ENCODE measurements at regions not wholly inside any gene's neighbourhood (a gene's known extent, or its start where the extent isn't known, plus 50 kb on each side); places are given as distances from the start of the nearest gene placed in this dataset.

- Mint-ChIP-seq H3K4me1 (ENCODE audit: unreplicated experiment) (no peaks in the 10 kb centered on the region), H3K27me3 (no peaks in the 10 kb centered on the region), H3K27ac (no peak overlapping the region), H3K4me3 (no peak overlapping the region), H3K9me3 (no peaks in the 10 kb centered on the region), H3K36me3 (no peaks in the 10 kb centered on the region)
- no peak for DNase-seq (ENCODE audit: extremely low spot score, unreplicated experiment)
- no peak for TF ChIP-seq CTCF (conservative IDR thresholded peaks at IDR 0.05)
Observed at GRCh38 chr2:114331934-114332333, 110.5 kb upstream of the DPP10 start.

- Mint-ChIP-seq H3K27me3 (no peaks in the 10 kb centered on the region), H3K27ac (no peak overlapping the region), H3K36me3 (no peaks in the 10 kb centered on the region), H3K4me1 (ENCODE audit: unreplicated experiment) (no peaks in the 10 kb centered on the region), H3K9me3 (no peaks in the 10 kb centered on the region), H3K4me3 (no peak overlapping the region)
- DNase-seq (ENCODE audit: extremely low spot score, unreplicated experiment), result no peak
- TF ChIP-seq CTCF (conservative IDR thresholded peaks at IDR 0.05), result no peak
Observed at GRCh38 chr2:114345246-114345645, 97.2 kb upstream of the DPP10 start.

- H3K4me1 Mint-ChIP-seq (ENCODE audit: unreplicated experiment), result no peaks in the 10 kb centered on the region
- H3K36me3 Mint-ChIP-seq, result no peaks in the 10 kb centered on the region
- H3K9me3 Mint-ChIP-seq, result no peaks in the 10 kb centered on the region
- no peak for TF ChIP-seq CTCF (conservative IDR thresholded peaks at IDR 0.05)
- no peak overlapping the region for H3K4me3 Mint-ChIP-seq
- no peaks in the 10 kb centered on the region for H3K27me3 Mint-ChIP-seq
- H3K27ac Mint-ChIP-seq, result no peak overlapping the region
- DNase-seq (ENCODE audit: extremely low spot score, unreplicated experiment), result no peak
Observed at GRCh38 chr2:114346658-114347057, 95.8 kb upstream of the DPP10 start.

DNA sequence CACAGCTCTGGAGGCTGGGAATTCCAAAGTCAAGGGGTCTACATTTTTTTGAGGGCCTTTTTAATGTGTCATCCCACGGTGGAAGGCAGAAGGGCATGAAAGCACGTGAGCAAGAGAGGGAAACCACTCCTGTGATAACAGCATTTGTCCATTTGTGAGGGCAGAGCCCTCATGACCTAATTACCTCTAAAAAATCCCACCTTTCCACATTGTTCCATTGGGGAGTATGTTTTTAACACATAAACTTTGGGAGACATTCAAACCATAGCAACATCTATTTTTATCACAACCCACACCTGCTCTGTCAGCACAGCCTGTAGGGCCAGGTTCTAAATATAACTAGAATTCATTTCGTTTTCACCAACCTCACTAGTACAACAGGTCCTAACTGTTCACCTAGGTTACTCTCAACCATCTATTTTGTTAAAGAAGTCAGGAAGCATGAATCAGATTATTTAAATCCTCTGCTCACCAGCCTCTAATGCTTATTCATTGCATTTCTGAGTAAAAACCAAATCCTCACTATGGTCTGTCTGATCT, 92.2 kb upstream of the DPP10 start:
- Mint-ChIP-seq H3K4me1 (ENCODE audit: unreplicated experiment) (no peaks in the 10 kb centered on the region), H3K27me3 (no peaks in the 10 kb centered on the region), H3K36me3 (no peaks in the 10 kb centered on the region), H3K27ac (no peak overlapping the region), H3K9me3 (no peaks in the 10 kb centered on the region), H3K4me3 (no peak overlapping the region)
- no peak for DNase-seq (ENCODE audit: extremely low spot score, unreplicated experiment)
- TF ChIP-seq CTCF (conservative IDR thresholded peaks at IDR 0.05), result no peak

DNA sequence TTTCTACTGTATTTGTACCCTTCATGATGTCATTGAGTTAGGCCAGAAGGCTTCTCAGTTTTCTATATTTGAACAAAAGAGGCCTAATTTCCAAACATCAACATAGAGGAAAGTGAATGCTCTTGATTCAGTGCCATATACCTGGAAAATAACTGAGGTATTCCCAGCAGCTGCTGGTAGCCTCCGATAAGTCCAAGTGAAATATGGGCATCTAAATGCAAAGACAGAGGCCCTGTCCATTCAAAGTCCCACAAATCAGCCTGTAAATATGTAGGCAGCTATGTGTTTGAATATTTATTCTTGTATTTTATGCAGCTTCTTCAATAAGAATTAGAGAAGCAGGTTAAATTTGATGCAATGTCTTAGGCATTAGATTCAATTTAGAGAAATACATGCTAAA, 89.5 kb upstream of the DPP10 start:
- H3K9me3 Mint-ChIP-seq, result no peaks in the 10 kb centered on the region
- no peak overlapping the region for H3K4me3 Mint-ChIP-seq
- TF ChIP-seq CTCF (conservative IDR thresholded peaks at IDR 0.05), result no peak
- no peaks in the 10 kb centered on the region for H3K36me3 Mint-ChIP-seq
- no peaks in the 10 kb centered on the region for H3K4me1 Mint-ChIP-seq (ENCODE audit: unreplicated experiment)
- no peak overlapping the region for H3K27ac Mint-ChIP-seq
- DNase-seq (ENCODE audit: extremely low spot score, unreplicated experiment), result no peak
- no peaks in the 10 kb centered on the region for H3K27me3 Mint-ChIP-seq

DNA sequence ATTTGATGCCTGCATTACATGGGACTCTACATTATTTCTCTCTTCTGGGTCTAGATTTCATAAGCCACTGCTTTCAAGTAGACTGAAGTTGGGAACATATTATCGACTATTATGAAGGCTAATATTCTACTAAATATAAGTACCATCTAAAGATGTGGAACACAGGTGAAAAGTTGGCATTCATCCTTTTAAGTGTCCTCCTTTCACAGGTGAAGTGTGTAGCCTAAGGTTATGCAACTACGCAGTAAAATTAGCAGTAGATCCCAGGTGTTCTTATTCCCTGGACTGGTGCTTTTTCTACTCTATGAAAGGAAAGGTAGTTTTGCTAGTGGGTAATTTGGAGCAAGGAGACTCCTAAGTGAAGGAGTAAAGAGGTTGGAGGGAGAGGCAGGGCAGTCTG, 88.2 kb upstream of the DPP10 start:
- no peak for TF ChIP-seq CTCF (conservative IDR thresholded peaks at IDR 0.05)
- H3K4me3 Mint-ChIP-seq, result no peak overlapping the region
- H3K9me3 Mint-ChIP-seq, result no peaks in the 10 kb centered on the region
- no peak overlapping the region for H3K27ac Mint-ChIP-seq
- H3K36me3 Mint-ChIP-seq, result no peaks in the 10 kb centered on the region
- no peaks in the 10 kb centered on the region for H3K27me3 Mint-ChIP-seq
- no peaks in the 10 kb centered on the region for H3K4me1 Mint-ChIP-seq (ENCODE audit: unreplicated experiment)
- DNase-seq (ENCODE audit: extremely low spot score, unreplicated experiment), result no peak

All from type B pancreatic cell (in vitro differentiated cells).